HEK293 (cell line): ENCODE measurements at regions not wholly inside any gene's neighbourhood (a gene's known extent, or its start where the extent isn't known, plus 50 kb on each side); places are given as distances from the start of the nearest gene placed in this dataset.

Source experiments
- YY1 ChIP-seq: fragments of 450-650 bp; formaldehyde crosslinking; IDR thresholded peaks from 2 replicates; pipeline ENCODE4 v1.5.1; 2018; ENCODE audit warnings: missing biosample characterization, missing genetic modification characterization
- ZBTB49 ChIP-seq: fragments of 450-650 bp; formaldehyde crosslinking; IDR thresholded peaks from 2 replicates; pipeline ENCODE4 v1.5.1; 2016; ENCODE audit warnings: missing biosample characterization, missing genetic modification characterization, low read depth
- ZNF202 ChIP-seq: fragments of 450-650 bp; formaldehyde crosslinking; IDR thresholded peaks from 2 replicates; pipeline ENCODE4 v1.5.1; 2016; ENCODE audit warnings: missing biosample characterization, missing genetic modification characterization, borderline replicate concordance
- ZNF398 ChIP-seq: fragments of 450-650 bp; formaldehyde crosslinking; IDR thresholded peaks from 2 replicates; pipeline ENCODE4 v1.5.1; 2017; ENCODE audit warnings: missing biosample characterization, missing genetic modification characterization
- ZNF626 ChIP-seq: fragments of 450-650 bp; sonication (Bioruptor Pico); formaldehyde crosslinking; IDR thresholded peaks from 2 replicates; pipeline ENCODE4 v1.5.1; 2018; ENCODE audit warnings: missing biosample characterization, missing genetic modification characterization, inconsistent platforms
- TF ChIP-seq, protein P1 (sequence below): fragments of 450-650 bp; formaldehyde crosslinking; IDR thresholded peaks from 2 replicates; pipeline ENCODE4 v1.5.1; 2016; ENCODE audit warnings: missing biosample characterization, missing genetic modification characterization
- TF ChIP-seq, protein P2 (sequence below): fragments of 450-650 bp; formaldehyde crosslinking; IDR thresholded peaks from 2 replicates; pipeline ENCODE4 v1.5.1; 2016; ENCODE audit warnings: missing biosample characterization, missing genetic modification characterization

GRCh38 chr1:118617916-118618315, 370.2 kb downstream of the TBX15 start:
- TF ChIP-seq, protein P1, sequence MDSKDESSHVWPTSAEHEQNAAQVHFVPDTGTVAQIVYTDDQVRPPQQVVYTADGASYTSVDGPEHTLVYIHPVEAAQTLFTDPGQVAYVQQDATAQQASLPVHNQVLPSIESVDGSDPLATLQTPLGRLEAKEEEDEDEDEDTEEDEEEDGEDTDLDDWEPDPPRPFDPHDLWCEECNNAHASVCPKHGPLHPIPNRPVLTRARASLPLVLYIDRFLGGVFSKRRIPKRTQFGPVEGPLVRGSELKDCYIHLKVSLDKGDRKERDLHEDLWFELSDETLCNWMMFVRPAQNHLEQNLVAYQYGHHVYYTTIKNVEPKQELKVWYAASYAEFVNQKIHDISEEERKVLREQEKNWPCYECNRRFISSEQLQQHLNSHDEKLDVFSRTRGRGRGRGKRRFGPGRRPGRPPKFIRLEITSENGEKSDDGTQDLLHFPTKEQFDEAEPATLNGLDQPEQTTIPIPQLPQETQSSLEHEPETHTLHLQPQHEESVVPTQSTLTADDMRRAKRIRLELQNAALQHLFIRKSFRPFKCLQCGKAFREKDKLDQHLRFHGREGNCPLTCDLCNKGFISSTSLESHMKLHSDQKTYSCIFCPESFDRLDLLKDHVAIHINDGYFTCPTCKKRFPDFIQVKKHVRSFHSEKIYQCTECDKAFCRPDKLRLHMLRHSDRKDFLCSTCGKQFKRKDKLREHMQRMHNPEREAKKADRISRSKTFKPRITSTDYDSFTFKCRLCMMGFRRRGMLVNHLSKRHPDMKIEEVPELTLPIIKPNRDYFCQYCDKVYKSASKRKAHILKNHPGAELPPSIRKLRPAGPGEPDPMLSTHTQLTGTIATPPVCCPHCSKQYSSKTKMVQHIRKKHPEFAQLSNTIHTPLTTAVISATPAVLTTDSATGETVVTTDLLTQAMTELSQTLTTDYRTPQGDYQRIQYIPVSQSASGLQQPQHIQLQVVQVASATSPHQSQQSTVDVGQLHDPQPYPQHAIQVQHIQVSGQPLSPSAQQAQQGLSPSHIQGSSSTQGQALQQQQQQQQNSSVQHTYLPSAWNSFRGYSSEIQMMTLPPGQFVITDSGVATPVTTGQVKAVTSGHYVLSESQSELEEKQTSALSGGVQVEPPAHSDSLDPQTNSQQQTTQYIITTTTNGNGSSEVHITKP: no peak
- TF ChIP-seq, protein P2, sequence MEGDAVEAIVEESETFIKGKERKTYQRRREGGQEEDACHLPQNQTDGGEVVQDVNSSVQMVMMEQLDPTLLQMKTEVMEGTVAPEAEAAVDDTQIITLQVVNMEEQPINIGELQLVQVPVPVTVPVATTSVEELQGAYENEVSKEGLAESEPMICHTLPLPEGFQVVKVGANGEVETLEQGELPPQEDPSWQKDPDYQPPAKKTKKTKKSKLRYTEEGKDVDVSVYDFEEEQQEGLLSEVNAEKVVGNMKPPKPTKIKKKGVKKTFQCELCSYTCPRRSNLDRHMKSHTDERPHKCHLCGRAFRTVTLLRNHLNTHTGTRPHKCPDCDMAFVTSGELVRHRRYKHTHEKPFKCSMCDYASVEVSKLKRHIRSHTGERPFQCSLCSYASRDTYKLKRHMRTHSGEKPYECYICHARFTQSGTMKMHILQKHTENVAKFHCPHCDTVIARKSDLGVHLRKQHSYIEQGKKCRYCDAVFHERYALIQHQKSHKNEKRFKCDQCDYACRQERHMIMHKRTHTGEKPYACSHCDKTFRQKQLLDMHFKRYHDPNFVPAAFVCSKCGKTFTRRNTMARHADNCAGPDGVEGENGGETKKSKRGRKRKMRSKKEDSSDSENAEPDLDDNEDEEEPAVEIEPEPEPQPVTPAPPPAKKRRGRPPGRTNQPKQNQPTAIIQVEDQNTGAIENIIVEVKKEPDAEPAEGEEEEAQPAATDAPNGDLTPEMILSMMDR (tag by site-specific recombination): no peak
- TF ChIP-seq ZNF626 (tag by site-specific recombination) (no peak), YY1 (tag by site-specific recombination) (no peak), ZBTB49 (tag by site-specific recombination) (no peak), ZNF202 (tag by site-specific recombination) (no peak), ZNF398 (tag by site-specific recombination) (no peak)
